H9 (cell line): ENCODE measurements at regions not wholly inside any gene's neighbourhood (a gene's known extent, or its start where the extent isn't known, plus 50 kb on each side); places are given as distances from the start of the nearest gene placed in this dataset.
A peak's percentile ranks its signal among the peaks of the same experiment; 100 is the strongest.

Experiments
- DNase-seq: peaks from one replicate; pipeline ENCODE4 v3.0.0-alpha.2; 2017
- H2AFZ ChIP-seq: one replicate; pipeline ENCODE4 v1.6.1; 2013; ENCODE audit warnings: mild to moderate bottlenecking, low read length, control low read depth, moderate library complexity
- H2AK5ac ChIP-seq: 2 replicates; pipeline ENCODE4 v1.6.1; 2013; ENCODE audit warnings: low read length, control low read depth, mixed read lengths; ENCODE audit not compliant: insufficient read length
- H2BK120ac ChIP-seq: one replicate; pipeline ENCODE4 v1.6.1; 2013; ENCODE audit warnings: low read depth, mild to moderate bottlenecking, low read length, control low read depth, inconsistent platforms; ENCODE audit not compliant: poor library complexity, severe bottlenecking
- H2BK12ac ChIP-seq: 2 replicates; pipeline ENCODE4 v1.6.1; 2013; ENCODE audit warnings: low read length, control low read depth, mixed read lengths, low read depth; ENCODE audit not compliant: insufficient read length
- H2BK15ac ChIP-seq: 2 replicates; pipeline ENCODE4 v1.6.1; 2013; ENCODE audit warnings: low read depth, low read length, control low read depth
- H2BK20ac ChIP-seq: one replicate; pipeline ENCODE4 v1.6.1; 2013; ENCODE audit warnings: low read depth, mild to moderate bottlenecking, low read length, control low read depth, inconsistent platforms; ENCODE audit not compliant: poor library complexity, severe bottlenecking
- H2BK5ac ChIP-seq: 2 replicates; pipeline ENCODE4 v1.6.1; 2013; ENCODE audit warnings: low read length, control low read depth, mixed read lengths; ENCODE audit not compliant: insufficient read length
- H3K14ac ChIP-seq: 2 replicates; pipeline ENCODE4 v1.6.1; 2013; ENCODE audit warnings: low read length, control low read depth; ENCODE audit not compliant: insufficient read depth
- H3K18ac ChIP-seq: 2 replicates; pipeline ENCODE4 v1.6.1; 2013; ENCODE audit warnings: low read depth, mild to moderate bottlenecking, mixed read lengths, low read length, control low read depth; ENCODE audit not compliant: insufficient read length
- H3K23ac ChIP-seq: 2 replicates; pipeline ENCODE4 v1.6.1; 2013; ENCODE audit warnings: low read length, control low read depth, mixed read lengths, low read depth; ENCODE audit not compliant: insufficient read length
- H3K23me2 ChIP-seq: 2 replicates; pipeline ENCODE4 v1.6.1; 2013; ENCODE audit warnings: low read depth, mild to moderate bottlenecking, mixed read lengths, low read length, control low read depth; ENCODE audit not compliant: insufficient read length, poor library complexity, severe bottlenecking
- H3K27ac ChIP-seq: 2 replicates; pipeline ENCODE4 v1.5.1; 2013; ENCODE audit warnings: low read length, control low read depth, mixed read lengths, low read depth; ENCODE audit not compliant: insufficient read length
- H3K27me3 ChIP-seq: 2 replicates; pipeline ENCODE4 v1.6.1; 2013; ENCODE audit warnings: low read length, control low read depth, inconsistent platforms; ENCODE audit not compliant: insufficient read depth
- H3K4ac ChIP-seq: 2 replicates; pipeline ENCODE4 v1.6.1; 2013; ENCODE audit warnings: low read depth, mild to moderate bottlenecking, control low read depth, inconsistent platforms, low read length, moderate library complexity
- H3K4me1 ChIP-seq: 2 replicates; pipeline ENCODE4 v1.6.1; 2013; ENCODE audit warnings: low read length, control low read depth, inconsistent platforms; ENCODE audit not compliant: insufficient read depth
- H3K4me2 ChIP-seq: 2 replicates; pipeline ENCODE4 v1.6.1; 2013; ENCODE audit warnings: low read length, control low read depth, mixed read lengths; ENCODE audit not compliant: insufficient read length, insufficient read depth
- H3K56ac ChIP-seq: 2 replicates; pipeline ENCODE4 v1.6.1; 2013; ENCODE audit warnings: low read depth, mild to moderate bottlenecking, mixed read lengths, low read length, control low read depth; ENCODE audit not compliant: insufficient read length
- H3K79me1 ChIP-seq: 2 replicates; pipeline ENCODE4 v1.6.1; 2013; ENCODE audit warnings: low read depth, mild to moderate bottlenecking, moderate library complexity, low read length, control low read depth, inconsistent platforms; ENCODE audit not compliant: insufficient read depth, poor library complexity, severe bottlenecking
- H3K79me2 ChIP-seq: 2 replicates; pipeline ENCODE4 v1.6.1; 2013; ENCODE audit warnings: low read length, control low read depth, inconsistent platforms; ENCODE audit not compliant: insufficient read depth
- H3K9ac ChIP-seq: 2 replicates; pipeline ENCODE4 v1.6.1; 2013; ENCODE audit warnings: low read length, control low read depth, mixed read lengths; ENCODE audit not compliant: insufficient read length; ENCODE audit errors: extremely low read depth
- H3K9me3 ChIP-seq: one replicate; pipeline ENCODE4 v1.6.1; 2013; ENCODE audit warnings: low read depth, low read length, inconsistent platforms; ENCODE audit not compliant: control insufficient read depth
- H3T11ph ChIP-seq: one replicate; pipeline ENCODE4 v1.6.1; 2013; ENCODE audit warnings: mild to moderate bottlenecking, low read length, control low read depth, inconsistent platforms
- H4K20me1 ChIP-seq: one replicate; pipeline ENCODE4 v1.6.1; 2013; ENCODE audit not compliant: control insufficient read depth, insufficient read length, insufficient read depth
- H4K5ac ChIP-seq: 2 replicates; pipeline ENCODE4 v1.6.1; 2013; ENCODE audit warnings: low read depth, mild to moderate bottlenecking, mixed read lengths, low read length, control low read depth; ENCODE audit not compliant: insufficient read length
- H4K8ac ChIP-seq: replicated peaks from 2 replicates; pipeline ENCODE4 v1.6.1; 2013; ENCODE audit warnings: low read length, control low read depth, mixed read lengths, low read depth; ENCODE audit not compliant: insufficient read length
- H4K91ac ChIP-seq: 2 replicates; pipeline ENCODE4 v1.6.1; 2013; ENCODE audit warnings: low read depth, mild to moderate bottlenecking, moderate library complexity, mixed read lengths, low read length, control low read depth; ENCODE audit not compliant: insufficient read length
- H3K27ac Mint-ChIP-seq, 3 experiments: 2 replicates in 2 of 3; 3 replicates in 1 of 3; pipeline ENCODE4 v1.8.0; 2020 to 2021; ENCODE audit warnings: mixed read lengths in 3 of 3, mild to moderate bottlenecking in 1 of 3, moderate library complexity in 1 of 3
- H3K27me3 Mint-ChIP-seq: 2 replicates; pipeline ENCODE4 v1.8.0; 2021; ENCODE audit warnings: low read depth, mild to moderate bottlenecking, moderate library complexity, mixed read lengths
- H3K36me3 Mint-ChIP-seq, 3 experiments: 2 replicates in 2 of 3; 3 replicates in 1 of 3; pipeline ENCODE4 v1.8.0; 2020 to 2021; ENCODE audit warnings: low read depth in 3 of 3, mixed read lengths in 3 of 3; ENCODE audit not compliant: insufficient read depth in 1 of 3
- H3K4me1 Mint-ChIP-seq, 2 experiments: 2 replicates each; pipeline ENCODE4 v1.8.0; 2020; ENCODE audit warnings: mixed read lengths in 2 of 2
- H3K4me3 Mint-ChIP-seq, 2 experiments: 2 replicates in 1 of 2; 3 replicates in 1 of 2; pipeline ENCODE4 v1.8.0; 2020 to 2021; ENCODE audit warnings: mild to moderate bottlenecking in 2 of 2, mixed read lengths in 2 of 2, moderate library complexity in 1 of 2
- H3K9me3 Mint-ChIP-seq, 2 experiments: 2 replicates in 1 of 2; 3 replicates in 1 of 2; pipeline ENCODE4 v1.8.0; 2020; ENCODE audit warnings: mild to moderate bottlenecking in 2 of 2, mixed read lengths in 2 of 2, moderate library complexity in 1 of 2
- CTCF ChIP-seq: fragments of 200-600 bp; sonication (generic); conservative IDR thresholded peaks from 3 replicates; pipeline ENCODE4 v1.8.0; 2021; ENCODE audit warnings: antibody characterized with exemption, mild to moderate bottlenecking
- WGBS: extraction: QIAGEN DNeasy Blood & Tissue Kit; methylation state at CpG from one replicate; pipeline ENCODE4 v1.1.7; 2013; ENCODE audit warnings: missing lambda C conversion rate, low lambda C conversion rate, mixed read lengths; ENCODE audit not compliant: insufficient read length; ENCODE audit errors: extremely low coverage; 5-methylcytosine and 5-hydroxymethylcytosine counted together

- no peak overlapping the region for H3K9ac ChIP-seq
- no peak overlapping the region for H4K8ac ChIP-seq
- Mint-ChIP-seq H3K27ac (peak overlapping the region in 2 of 3 experiments; percentile 45 to 95; a peak in 4 of 7 replicates), H3K9me3 (peaks cover 8 to 9% of the 10 kb centered on the region in 2 experiments), H3K4me3 (no peak overlapping the region), H3K27me3 (peaks cover 20% of the 10 kb centered on the region), H3K4me1 (peaks cover 34 to 35% of the 10 kb centered on the region in 2 experiments), H3K36me3 (peaks cover under 1 to 7% (median 3%) of the 10 kb centered on the region in 3 experiments; a peak in 6 of 7 replicates)
- H3K79me1 ChIP-seq, result no peaks in the 10 kb centered on the region
- no peak overlapping the region for H3K27ac ChIP-seq
- H3K23ac ChIP-seq, result no peak overlapping the region
- no peak overlapping the region for H4K5ac ChIP-seq
- H3T11ph ChIP-seq, result no peak overlapping the region
- peaks cover 3% of the 10 kb centered on the region for H3K23me2 ChIP-seq
- H3K18ac ChIP-seq, result no peak overlapping the region
- no peaks in the 10 kb centered on the region for H3K79me2 ChIP-seq
- H3K27me3 ChIP-seq, result no peaks in the 10 kb centered on the region
- DNase-seq, result no peak
- no peak overlapping the region for H3K14ac ChIP-seq
- peaks cover 2% of the 10 kb centered on the region; the same call in 1 of the 2 replicates for H3K4me1 ChIP-seq
- no peak overlapping the region for H2BK120ac ChIP-seq
- H2AK5ac ChIP-seq, result no peak overlapping the region
- no peak overlapping the region for H3K4me2 ChIP-seq
- no peak overlapping the region for H2AFZ ChIP-seq
- no peak overlapping the region for H2BK5ac ChIP-seq
- no peak overlapping the region for H3K56ac ChIP-seq
- H3K4ac ChIP-seq, result no peak overlapping the region
- H4K91ac ChIP-seq, result no peak overlapping the region
- H2BK12ac ChIP-seq, result no peak overlapping the region
- H2BK15ac ChIP-seq, result no peak overlapping the region
- no peak overlapping the region for H2BK20ac ChIP-seq
- H4K20me1 ChIP-seq, result no peaks in the 10 kb centered on the region
- TF ChIP-seq CTCF, result no peak
- no CpG with 5 or more reads among the region's 5 CpGs for WGBS
- H3K9me3 ChIP-seq, result no peaks in the 10 kb centered on the region
These were observed 63.3 kb upstream of the PHF21B start for GRCh38 chr22:45073064-45073463.
